GM18505 (cell line): ENCODE measurements at regions not wholly inside any gene's neighbourhood (a gene's known extent, or its start where the extent isn't known, plus 50 kb on each side); places are given as distances from the start of the nearest gene placed in this dataset.

Experiments used
- ATAC-seq: cut with Tn5 transposase; IDR thresholded peaks from one replicate; pipeline ENCODE4 v1.9.1; 2021; ENCODE audit not compliant: unreplicated experiment
- POLR2A ChIP-seq: IDR thresholded peaks from 4 replicates; pipeline ENCODE4 v1.6.1; 2011; ENCODE audit warnings: borderline replicate concordance; ENCODE audit not compliant: insufficient read depth, insufficient read length; ENCODE audit errors: extremely low read depth

GRCh38 chr14:38127356-38127755 lies 80.3 kb upstream of the SSTR1 start:
- no peak for TF ChIP-seq POLR2A
- ATAC-seq: no peak

GRCh38 chr14:38127784-38128183 lies 79.9 kb upstream of the SSTR1 start:
- ATAC-seq: no peak
- no peak for TF ChIP-seq POLR2A

DNA sequence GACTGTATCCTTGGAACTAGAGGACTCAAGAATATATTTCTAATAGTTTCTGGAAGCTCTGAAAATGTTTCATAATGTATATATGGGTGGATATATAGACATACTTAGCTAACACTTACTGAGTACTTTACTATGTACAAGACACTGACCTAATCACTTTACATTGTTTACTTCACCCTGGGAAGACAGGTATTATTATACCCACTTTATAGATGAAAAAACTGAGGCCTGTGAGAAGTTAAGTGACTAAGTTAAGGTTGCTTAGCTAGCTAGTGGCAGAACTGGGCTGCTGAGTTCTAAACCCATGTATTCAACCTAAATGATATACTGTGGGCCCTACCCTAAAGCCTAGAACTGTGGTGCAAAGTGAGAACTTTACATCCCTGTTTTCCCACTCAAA lies 79.1 kb upstream of the SSTR1 start:
- no peak for TF ChIP-seq POLR2A
- no peak for ATAC-seq

DNA sequence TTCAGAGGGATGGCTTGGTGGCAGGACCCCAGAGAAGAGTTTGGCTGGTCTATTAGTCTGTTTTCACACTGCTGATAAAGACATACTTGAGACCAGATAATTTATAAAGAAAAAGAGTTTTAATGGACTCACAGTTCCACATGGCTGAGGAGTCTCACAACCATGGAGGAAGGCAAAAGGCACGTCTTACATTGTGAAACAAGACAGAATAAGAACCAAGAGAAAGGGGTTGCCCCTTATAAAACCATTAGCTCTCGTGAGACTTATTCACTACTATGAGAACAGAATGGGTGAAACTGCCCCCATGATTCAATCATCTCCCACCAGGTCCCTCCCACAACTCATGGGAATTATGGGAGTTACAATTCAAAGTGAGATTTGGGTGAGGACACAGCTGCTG lies 78.5 kb upstream of the SSTR1 start:
- ATAC-seq: no peak
- TF ChIP-seq POLR2A: no peak

DNA sequence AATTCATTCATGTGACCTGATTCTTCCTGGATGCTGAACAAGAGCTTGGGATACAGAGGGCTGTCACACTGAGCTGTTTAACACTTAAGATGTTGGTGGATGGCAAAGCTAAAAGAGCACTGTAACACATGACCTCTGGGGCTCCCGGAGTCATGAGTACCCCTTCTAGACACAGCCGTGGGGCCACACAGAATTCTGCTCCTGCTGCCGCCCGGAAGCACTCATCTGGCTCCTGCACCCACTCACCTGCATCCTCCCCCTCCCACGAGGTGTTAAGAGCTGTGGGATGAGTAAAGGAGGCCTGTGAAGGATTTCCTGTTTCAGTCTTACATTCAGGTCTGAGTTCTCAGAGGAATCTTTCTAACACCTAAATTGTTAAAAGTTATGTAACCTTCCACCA lies 78.0 kb upstream of the SSTR1 start:
- no peak for TF ChIP-seq POLR2A
- ATAC-seq: no peak

DNA sequence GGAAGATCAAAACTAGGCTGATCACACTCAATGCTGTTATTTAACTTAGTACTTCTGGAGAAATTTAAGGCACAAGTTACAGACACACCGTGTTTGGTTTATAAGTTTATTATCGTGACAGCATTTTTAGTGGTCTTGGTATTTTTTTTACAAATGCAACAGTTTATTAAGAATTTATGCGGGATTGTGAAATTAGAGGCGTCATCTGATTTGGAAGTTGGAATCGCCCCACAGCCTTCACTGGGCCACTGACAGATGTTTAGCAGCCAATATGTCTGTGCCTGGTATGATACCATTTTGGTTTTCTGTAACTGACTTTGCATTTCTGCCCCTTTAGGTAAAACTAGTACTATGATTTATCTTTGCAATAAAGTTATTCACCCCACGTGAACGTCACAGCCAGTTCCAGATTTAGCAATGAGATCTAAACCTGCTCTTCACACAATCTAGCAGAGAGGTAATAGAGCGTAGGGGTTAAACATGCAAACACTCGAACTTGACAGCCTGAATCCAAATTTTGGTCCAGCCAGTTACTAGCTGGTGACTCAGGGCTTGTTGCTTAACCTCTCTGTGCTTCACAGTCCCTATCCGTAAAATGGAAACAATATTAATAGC lies 73.2 kb upstream of the SSTR1 start:
- no peak for ATAC-seq
- TF ChIP-seq POLR2A: no peak

- ATAC-seq: no peak
- no peak for TF ChIP-seq POLR2A
Observed at GRCh38 chr14:38135106-38135867, 72.4 kb upstream of the SSTR1 start.

DNA sequence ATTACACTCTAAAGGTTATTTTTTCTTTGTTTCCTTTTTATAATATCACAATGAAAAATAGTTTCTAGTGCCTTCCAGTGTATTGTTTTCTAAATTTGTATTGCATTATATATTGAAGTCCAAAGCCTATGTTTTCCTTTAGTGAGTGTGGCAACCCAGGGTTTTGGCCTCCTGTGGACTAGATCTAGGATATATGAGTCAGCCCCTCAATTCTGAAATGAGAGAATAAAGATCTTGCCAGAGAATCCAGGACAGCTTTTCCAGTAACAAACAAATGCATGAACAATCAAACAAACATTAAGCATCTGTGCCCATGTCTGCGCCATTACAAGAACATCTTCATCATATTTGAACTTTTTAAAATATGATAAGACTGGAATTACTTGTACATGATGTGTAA lies 70.7 kb upstream of the SSTR1 start:
- TF ChIP-seq POLR2A: no peak
- ATAC-seq: no peak

DNA sequence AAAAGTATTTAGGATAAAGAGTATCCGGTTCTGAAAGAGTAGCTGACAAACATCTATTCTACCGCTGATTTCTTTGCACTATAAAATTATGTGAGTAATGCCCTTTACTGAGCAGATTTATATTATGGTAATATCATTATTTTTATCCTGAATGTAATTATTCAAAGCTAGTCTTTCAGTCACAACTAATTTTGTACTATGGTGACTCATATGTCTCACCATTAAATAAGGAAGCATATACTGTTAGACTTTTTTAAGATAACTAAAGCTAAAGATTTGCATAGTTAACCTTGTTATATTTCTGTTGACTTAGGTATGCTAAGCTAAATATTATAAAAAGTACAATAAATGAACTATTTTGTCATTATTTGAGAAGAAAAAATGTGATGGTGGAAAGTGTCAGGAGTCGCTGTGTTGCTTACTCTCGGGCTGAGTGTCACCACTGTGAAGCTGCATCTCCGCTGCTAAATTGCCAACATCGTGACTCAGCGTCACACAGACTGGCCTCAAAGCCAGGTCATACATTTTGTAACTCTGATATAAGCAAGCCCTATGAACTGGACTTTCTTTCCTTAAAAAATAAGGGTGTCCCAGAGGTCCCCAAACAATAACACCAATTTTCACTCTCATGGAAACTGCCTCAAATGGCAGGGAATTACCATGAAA lies 69.1 kb upstream of the SSTR1 start:
- peak; percentile 81 for ATAC-seq
- TF ChIP-seq POLR2A: no peak

GRCh38 chr14:38139926-38140325 lies 67.8 kb upstream of the SSTR1 start:
- ATAC-seq: no peak
- TF ChIP-seq POLR2A: no peak

GRCh38 chr14:38143170-38143569 lies 64.5 kb upstream of the SSTR1 start:
- ATAC-seq: no peak
- TF ChIP-seq POLR2A: no peak

DNA sequence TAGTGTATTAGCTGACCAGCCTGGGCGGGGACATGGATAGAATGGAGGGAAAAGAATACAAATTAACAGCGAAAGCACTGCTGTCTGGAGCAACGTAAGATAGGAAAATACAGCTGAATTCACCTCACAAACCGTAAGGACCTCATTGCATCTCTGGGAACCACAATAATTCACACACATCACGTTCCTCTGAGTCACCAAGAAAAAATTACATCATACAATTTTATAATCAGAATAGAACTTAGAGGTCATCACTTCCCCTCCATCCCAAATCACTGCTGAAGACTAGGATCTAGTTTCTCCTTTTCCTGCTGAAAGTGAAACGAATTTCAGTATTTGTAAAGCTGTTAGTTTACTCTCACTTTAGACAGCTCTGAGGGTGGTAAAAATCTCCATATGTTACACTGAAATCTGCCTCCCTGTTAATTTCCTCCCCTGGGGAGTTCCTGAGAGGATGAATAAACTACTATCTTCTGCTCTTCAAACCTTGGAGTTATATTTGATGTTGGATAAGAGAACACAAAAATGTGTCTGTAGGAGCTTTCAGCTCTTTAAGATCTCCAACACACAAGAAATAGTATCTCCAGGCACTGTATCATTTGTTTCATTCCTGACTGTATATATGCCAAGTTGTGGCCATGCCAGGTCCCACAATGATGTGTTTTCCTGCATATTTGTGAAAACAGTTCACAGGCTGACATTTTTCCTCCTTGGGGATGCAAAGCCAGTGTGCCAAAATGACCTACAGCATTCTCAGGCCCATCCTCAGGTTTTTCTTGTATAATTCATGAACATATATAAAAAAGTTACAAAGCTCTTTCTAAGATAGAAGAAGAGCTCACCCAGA lies 63.8 kb upstream of the SSTR1 start:
- TF ChIP-seq POLR2A: no peak
- no peak for ATAC-seq

GRCh38 chr14:38145142-38145541 lies 62.6 kb upstream of the SSTR1 start:
- ATAC-seq: no peak
- TF ChIP-seq POLR2A: no peak
